ENCODE measurements at regions not wholly inside any gene's neighbourhood (a gene's known extent, or its start where the extent isn't known, plus 50 kb on each side); places are given as distances from the start of the nearest gene placed in this dataset.

DNA sequence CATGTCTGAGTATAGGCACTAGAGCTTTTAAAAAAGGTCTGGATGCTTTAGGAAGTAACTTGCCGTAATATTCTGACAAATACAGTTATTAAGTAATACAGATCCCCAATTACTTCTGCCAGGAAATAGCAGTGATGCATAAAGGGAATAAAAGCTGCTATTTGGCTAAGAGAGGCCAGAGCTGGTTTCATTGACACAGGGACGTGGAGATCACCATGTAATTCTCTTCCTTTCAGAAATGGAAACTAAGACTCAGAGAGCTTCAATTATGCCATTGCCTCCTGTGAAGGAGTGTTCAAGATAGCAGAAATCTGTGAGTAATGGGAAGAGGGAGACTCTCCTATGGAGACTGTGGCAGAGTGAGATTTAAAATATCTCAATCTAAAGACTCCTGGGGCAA is 238.1 kb downstream of the SLITRK2 start:
- no peaks in the 10 kb centered on the region for H3K9me3 ChIP-seq (ENCODE audit: insufficient read depth in 2 of 2, low read depth in 1 of 2, low read length in 1 of 2)
- DNase-seq (ENCODE audit: low read depth in 1 of 2, low spot score in 2 of 2) = no peak
- H3K27me3 ChIP-seq (replicated peaks in 1 of 4; ENCODE audit: control insufficient read depth in 3 of 4, extremely low read depth in 1 of 4, insufficient read depth in 3 of 4, low read length in 3 of 4) = no peaks in the 10 kb centered on the region
- no peak overlapping the region for H4K8ac ChIP-seq (ENCODE audit: extremely low read depth, insufficient read depth, low read length)
- ChIA-PET POLR2A (ENCODE audit: partially characterized antibody) (no interaction called here), CTCF (ENCODE audit: partially characterized antibody) (no interaction called here)
- H3K18ac ChIP-seq (ENCODE audit: extremely low read depth, low read length) = no peak overlapping the region
- H3K4me2 ChIP-seq (ENCODE audit: insufficient read depth in 1 of 2, low read depth in 2 of 2, low read length in 2 of 2) = no peak overlapping the region
- no peak overlapping the region for H4K5ac ChIP-seq (ENCODE audit: insufficient read length, low read depth, low read length)
- H4K91ac ChIP-seq (replicated peaks; ENCODE audit: insufficient read length, low read length) = no peak overlapping the region
- H3K23ac ChIP-seq (ENCODE audit: insufficient read length) = no peak overlapping the region
- H3K4ac ChIP-seq (replicated peaks; ENCODE audit: insufficient read length, low read depth, low read length) = no peak overlapping the region
- TF ChIP-seq CTBP2 (IDR thresholded peaks at IDR 0.05; ENCODE audit: borderline replicate concordance, insufficient read depth, insufficient read length, low read length) (no peak), ZNF274 (IDR thresholded peaks at IDR 0.05; ENCODE audit: borderline replicate concordance, extremely low read depth, low read length) (no peak), YY1 (IDR thresholded peaks at IDR 0.05; ENCODE audit: low read depth, low read length) (no peak), SP4 (IDR thresholded peaks at IDR 0.05; ENCODE audit: low read length) (no peak), EZH2 (IDR thresholded peaks at IDR 0.05; ENCODE audit: low read depth, low read length, severe bottlenecking) (no peak), PHF8 (conservative IDR thresholded peaks at IDR 0.05; ENCODE audit: low read depth, low read length) (no peak)
- TF ChIP-seq, protein P1, sequence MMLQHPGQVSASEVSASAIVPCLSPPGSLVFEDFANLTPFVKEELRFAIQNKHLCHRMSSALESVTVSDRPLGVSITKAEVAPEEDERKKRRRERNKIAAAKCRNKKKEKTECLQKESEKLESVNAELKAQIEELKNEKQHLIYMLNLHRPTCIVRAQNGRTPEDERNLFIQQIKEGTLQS (IDR thresholded peaks at IDR 0.05; ENCODE audit: insufficient read depth, low read depth, low read length) = no peak
- no peak overlapping the region for H3K14ac ChIP-seq (ENCODE audit: insufficient read length)
- no peak overlapping the region for H3K4me3 ChIP-seq (ENCODE audit: extremely low read depth in 1 of 4, insufficient read depth in 2 of 4, low read depth in 3 of 4, low read length in 4 of 4)
- H2AK5ac ChIP-seq (ENCODE audit: low read depth, low read length) = no peak overlapping the region
- no peak overlapping the region for H2AFZ ChIP-seq (ENCODE audit: low read length)
- no peak overlapping the region for H2BK15ac ChIP-seq (ENCODE audit: low read length)
- H2BK12ac ChIP-seq (ENCODE audit: low read depth, low read length) = no peak overlapping the region
- no peaks in the 10 kb centered on the region for H4K20me1 ChIP-seq (replicated peaks in 1 of 2; ENCODE audit: control insufficient read depth in 1 of 2, insufficient read depth in 2 of 2, low read length in 2 of 2)
- H3K27ac ChIP-seq (ENCODE audit: low read depth, low read length) = no peak overlapping the region
- no peak overlapping the region for H3K56ac ChIP-seq (replicated peaks; ENCODE audit: insufficient read length, low read depth, low read length)
- no peaks in the 10 kb centered on the region for H3K79me2 ChIP-seq (ENCODE audit: control insufficient read depth in 1 of 2, insufficient read depth in 2 of 2, low read length in 2 of 2)
- 100% methylated on average over 2 of the region's 2 CpGs; no CpG with 5 or more reads in 1 of the 2 experiments for WGBS, 2 experiments (ENCODE audit: extremely low coverage in 1 of 2, insufficient coverage in 1 of 2, insufficient read length in 1 of 2, insufficient replicate concordance in 2 of 2, low coverage in 1 of 2, low lambda C conversion rate in 2 of 2, missing lambda C conversion rate in 1 of 2)
- no peaks in the 10 kb centered on the region for H3K79me1 ChIP-seq (ENCODE audit: low read depth, low read length)
- no peak overlapping the region for H2BK20ac ChIP-seq (ENCODE audit: low read length)
- no peak overlapping the region for H2BK5ac ChIP-seq (ENCODE audit: low read depth, low read length)
- no peak for FAIRE-seq
- H3K9ac ChIP-seq (replicated peaks in 1 of 4; ENCODE audit: extremely low read depth in 1 of 4, low read depth in 3 of 4, low read length in 3 of 4) = no peak overlapping the region
- no peak overlapping the region for H2BK120ac ChIP-seq (replicated peaks; ENCODE audit: low read depth, low read length)
- H3K23me2 ChIP-seq (ENCODE audit: low read depth, low read length) = no peaks in the 10 kb centered on the region
- H3K36me3 ChIP-seq (ENCODE audit: control insufficient read depth in 2 of 4, insufficient read depth in 4 of 4, low read length in 3 of 4) = no peaks in the 10 kb centered on the region
- no peaks in the 10 kb centered on the region for H3K4me1 ChIP-seq (replicated peaks in 1 of 4; ENCODE audit: control insufficient read depth in 3 of 4, insufficient read depth in 4 of 4, low read length in 3 of 4)
